Embryonic facial prominence (tissue), 1 donor: ENCODE measurements at regions not wholly inside any gene's neighbourhood (a gene's known extent, or its start where the extent isn't known, plus 50 kb on each side); places are given as distances from the start of the nearest gene placed in this dataset.
"Not testable (repeated sequence)": the region's sequence is repeated elsewhere in the genome, so short reads cannot be mapped to it uniquely, and the experiment has no call there.

ENCODE experiments used
- DNase-seq: peaks from one replicate; pipeline ENCODE4 v3.0.0-alpha.2; 2016; ENCODE audit errors: extremely low spot score

GRCh38 chr5:56686337-56687195 is 128.8 kb upstream of the MAP3K1 start:
- DNase-seq: no peak

GRCh38 chr5:56685503-56686217 is 129.7 kb upstream of the MAP3K1 start:
- no peak for DNase-seq

DNA sequence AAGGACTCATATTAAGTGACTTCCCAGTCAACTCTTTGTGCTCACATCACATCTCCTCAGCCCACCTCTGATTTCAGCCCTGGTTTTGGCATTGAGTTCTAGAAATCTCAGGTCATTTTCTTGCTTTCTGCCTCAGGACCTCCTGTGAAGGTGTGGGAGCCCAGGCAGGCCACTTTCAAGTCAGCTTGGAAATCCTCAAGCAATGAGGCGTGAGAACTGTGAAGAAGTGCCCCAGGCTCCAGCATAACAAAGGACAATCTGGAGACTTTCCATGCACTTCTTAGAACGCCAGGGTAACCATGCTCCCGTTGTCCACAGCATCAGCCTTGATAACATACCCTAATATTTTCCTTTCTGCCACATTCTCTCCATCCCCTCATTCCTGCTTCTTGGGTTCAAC is 131.2 kb upstream of the MAP3K1 start:
- DNase-seq: no peak

GRCh38 chr5:56683733-56684132 is 131.6 kb upstream of the MAP3K1 start:
- DNase-seq: no peak

DNA sequence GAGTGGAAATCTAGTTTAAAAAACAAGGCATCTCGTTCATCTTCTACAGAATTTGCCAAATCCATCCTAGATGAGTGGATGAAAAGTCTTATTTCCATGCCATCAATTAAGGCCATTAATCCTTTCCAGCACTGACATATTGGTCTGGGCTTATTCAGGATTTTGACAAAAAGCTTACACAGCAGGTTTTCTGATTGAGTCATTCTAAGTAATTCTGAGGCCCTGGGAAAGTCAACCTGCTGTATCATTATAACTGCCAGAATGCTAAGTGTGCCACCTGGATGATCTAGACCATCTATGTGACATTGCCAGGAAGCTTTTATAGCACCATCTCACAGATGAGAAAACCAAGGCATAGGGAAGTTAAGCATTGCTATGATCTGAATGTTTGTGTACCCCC is 132.1 kb upstream of the MAP3K1 start:
- DNase-seq: no peak

- DNase-seq: no peak
These were observed 134.0 kb upstream of the MAP3K1 start for GRCh38 chr5:56681346-56681745.

GRCh38 chr5:56680731-56681130 is 134.6 kb upstream of the MAP3K1 start:
- DNase-seq: no peak

GRCh38 chr5:56677690-56678305 is 137.6 kb upstream of the MAP3K1 start:
- DNase-seq: no peak

DNA sequence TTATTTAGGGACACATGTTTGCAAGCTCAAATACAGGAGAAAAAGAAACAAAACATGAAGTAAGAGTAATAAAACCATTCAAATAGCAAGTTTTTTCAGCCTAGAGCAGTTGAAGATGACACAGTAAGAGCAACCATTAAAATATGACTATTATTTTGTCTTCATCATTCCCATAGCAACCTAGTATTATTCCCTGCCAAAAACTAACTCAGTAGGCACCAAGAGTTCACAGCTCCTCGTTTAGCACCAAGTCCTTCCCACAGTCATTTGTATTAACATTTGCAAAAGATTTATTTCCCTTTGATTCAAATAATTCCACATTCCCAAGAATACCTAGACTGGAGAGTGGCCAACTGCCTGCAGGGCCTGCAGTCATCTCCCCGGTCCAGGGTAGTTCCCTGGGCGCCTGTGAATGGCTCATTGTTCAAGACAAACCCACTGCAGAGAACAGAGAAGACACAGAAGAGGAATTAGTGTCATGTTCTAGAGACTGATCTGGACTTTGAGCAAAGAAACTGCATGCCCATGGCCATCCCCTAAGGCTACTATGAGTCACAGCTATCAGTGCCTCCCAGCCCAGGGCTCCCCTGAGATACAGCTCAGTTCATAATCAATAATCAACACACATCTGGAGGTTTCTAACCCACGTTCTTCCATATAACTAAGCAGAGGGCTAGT is 139.1 kb upstream of the MAP3K1 start:
- no peak for DNase-seq

DNA sequence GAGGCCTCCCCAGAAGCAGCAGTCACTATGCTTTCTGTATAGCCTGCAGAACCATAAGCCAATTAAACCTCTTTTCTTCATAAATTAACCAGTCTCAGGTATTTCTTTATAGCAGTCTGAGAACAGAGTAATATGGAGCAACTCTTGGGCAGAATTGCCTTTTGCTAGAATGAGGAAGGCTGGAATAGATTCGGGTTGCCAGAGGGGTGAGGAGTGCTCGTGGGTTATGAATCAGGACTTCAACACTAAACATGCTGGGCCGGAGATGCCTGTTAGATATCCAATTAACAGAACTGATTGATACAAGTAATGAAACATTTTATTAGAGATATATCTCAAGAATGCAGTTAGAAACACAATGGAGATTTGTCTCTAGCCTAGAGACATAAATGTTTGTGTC is 140.9 kb upstream of the MAP3K1 start:
- DNase-seq: no peak

- DNase-seq: no peak
These were observed 142.2 kb upstream of the MAP3K1 start for GRCh38 chr5:56673171-56673570.

DNA sequence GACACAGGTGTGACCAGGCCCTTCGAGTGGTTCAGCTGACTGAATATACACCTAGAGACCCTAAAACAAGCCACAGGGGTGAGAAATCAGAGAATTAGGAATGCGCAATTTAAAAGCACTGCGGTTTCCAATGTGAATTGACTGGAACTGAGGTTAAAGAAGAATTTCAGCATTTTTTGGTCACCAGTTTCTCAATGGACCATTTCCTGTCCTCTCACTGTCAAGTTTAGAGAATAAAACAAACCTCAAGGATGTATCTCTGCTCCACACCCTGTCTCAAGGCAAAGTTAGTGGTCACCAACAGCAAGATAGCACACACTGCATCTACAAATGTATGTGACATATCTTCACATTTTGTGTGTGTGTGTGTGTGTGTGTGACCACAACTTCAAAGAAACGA is 143.8 kb upstream of the MAP3K1 start:
- no peak for DNase-seq

- DNase-seq: no peak
These were observed 144.4 kb upstream of the MAP3K1 start for GRCh38 chr5:56670916-56671315.

DNA sequence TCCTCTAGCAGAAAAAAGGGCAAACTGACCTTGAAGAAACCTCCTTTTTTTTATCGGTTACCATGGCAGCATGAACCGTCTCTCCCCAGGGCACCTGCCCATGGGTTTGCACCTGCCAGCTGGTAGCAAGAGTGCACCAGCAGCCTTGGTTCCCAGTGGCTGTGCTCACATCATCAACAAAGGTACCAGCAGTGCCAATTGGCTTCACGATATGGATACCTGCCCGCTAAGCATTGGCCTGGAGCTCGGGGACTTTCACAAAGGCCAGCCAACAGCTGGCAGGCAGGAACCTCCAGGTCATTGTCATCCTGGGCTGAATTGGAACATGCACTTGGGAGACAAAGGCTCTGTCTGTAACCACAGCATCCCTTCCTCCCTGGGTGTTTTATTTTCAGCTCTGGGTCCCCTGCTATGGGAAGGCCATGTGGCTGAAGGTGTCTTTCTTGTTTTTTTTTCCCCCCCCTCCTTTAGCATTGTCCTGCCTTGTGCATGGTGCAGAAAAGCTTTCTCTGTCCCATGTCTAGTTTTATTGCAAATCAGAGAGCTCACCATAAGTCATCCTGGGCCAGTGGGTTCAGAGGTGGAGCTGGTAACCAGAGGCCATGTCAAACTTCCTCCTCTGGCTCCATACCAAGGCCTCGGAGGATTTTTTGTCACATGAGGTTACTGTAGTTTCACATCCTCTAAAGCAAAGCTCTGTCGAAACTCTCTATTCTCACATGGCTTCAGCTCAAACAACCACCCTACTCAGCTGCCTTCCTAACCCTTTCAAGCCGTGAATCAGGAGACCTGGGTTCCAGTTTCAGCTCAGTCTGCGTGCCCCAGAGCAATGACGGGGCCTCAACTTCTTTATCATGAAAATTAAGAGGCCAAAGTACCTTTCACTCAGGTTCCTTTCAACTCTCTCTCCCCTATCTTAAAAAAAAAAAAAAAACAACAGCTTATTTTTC is 145.5 kb upstream of the MAP3K1 start:
- no peak for DNase-seq

- no peak for DNase-seq
These were observed 146.4 kb upstream of the MAP3K1 start for GRCh38 chr5:56668996-56669395.

GRCh38 chr5:56667692-56668091 is 147.7 kb upstream of the MAP3K1 start:
- no peak for DNase-seq

- DNase-seq: no peak
These were observed 148.4 kb upstream of the MAP3K1 start for GRCh38 chr5:56666901-56667300.

DNA sequence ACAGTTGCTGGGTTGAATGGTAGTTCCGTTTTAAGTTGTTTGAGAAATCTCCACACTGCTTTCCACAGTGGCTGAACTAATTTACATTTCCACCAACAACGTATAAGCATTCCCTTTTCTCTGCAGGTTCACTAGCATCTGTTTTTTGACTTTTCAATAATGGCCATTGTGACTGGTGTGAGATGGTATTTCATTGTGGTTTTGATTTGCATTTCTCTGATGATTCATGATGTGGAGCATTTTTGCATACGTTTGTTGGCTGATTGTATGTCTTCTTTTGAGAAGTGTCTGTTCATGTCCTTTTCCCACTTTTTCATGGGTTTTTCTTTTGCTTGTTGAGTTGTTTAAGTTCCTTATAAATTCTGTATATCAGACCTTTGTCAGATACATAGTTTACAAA is 150.2 kb upstream of the MAP3K1 start:
- not testable (repeated sequence) for DNase-seq

GRCh38 chr5:56664025-56664424 is 151.3 kb upstream of the MAP3K1 start:
- DNase-seq: no peak

GRCh38 chr5:56663523-56663922 is 151.8 kb upstream of the MAP3K1 start:
- DNase-seq: no peak

DNA sequence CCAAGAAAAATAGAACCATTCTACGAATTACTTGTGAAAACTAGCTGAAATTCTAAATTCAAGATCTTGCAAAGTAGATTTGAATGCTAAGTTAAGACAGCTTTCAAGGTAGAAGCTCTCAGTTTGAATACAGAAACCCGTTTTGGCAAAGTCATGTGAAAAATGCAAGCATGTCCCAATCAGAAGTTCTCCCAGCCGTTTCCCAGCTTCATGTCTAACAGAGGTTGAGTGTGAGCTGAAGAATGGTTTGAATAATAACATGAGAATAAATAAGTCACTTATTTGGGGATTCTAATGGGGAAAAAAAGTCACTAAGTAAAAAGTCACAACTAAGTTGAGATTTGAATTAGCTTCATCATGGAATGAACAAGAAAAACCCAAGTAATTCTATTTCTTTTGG is 152.5 kb upstream of the MAP3K1 start:
- DNase-seq: no peak
